ENCODE measurements at regions not wholly inside any gene's neighbourhood (a gene's known extent, or its start where the extent isn't known, plus 50 kb on each side); places are given as distances from the start of the nearest gene placed in this dataset.
"Not testable (repeated sequence)": the region's sequence is repeated elsewhere in the genome, so short reads cannot be mapped to it uniquely, and the experiment has no call there.

GRCh38 chr2:21966139-21966538, 842.4 kb downstream of the TDRD15 start:
- DNase-seq (ENCODE audit: low spot score): no peak

GRCh38 chr2:21970971-21971370, 847.2 kb downstream of the TDRD15 start:
- DNase-seq (ENCODE audit: low spot score): no peak

- DNase-seq (ENCODE audit: low spot score): no peak
Measured at GRCh38 chr2:21972586-21972985, 848.8 kb downstream of the TDRD15 start.

DNA sequence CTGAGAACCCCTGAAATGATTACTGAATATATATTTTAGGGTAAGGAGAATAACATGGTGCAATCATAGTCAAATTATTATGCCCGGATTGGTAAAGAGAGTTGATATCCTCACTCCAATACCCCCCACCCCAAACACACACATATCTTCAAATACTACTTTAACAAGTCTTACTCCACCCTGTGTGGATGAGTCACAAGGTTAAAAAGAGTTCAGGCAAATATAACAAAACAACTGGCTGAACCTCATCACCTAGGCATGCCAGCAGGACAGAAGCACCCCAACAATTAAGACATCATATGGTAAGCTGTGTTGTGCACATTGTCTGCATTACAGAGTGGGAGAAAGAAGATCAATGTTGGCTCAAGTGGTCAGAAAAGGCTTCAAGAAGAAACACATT, 857.4 kb downstream of the TDRD15 start:
- no peak for DNase-seq (ENCODE audit: low spot score)

- no peak for DNase-seq (ENCODE audit: low spot score)
Measured at GRCh38 chr2:21993002-21993401, 869.2 kb downstream of the TDRD15 start.

- no peak for DNase-seq (ENCODE audit: low spot score)
Measured at GRCh38 chr2:21996339-21996738, 872.6 kb downstream of the TDRD15 start.

DNA sequence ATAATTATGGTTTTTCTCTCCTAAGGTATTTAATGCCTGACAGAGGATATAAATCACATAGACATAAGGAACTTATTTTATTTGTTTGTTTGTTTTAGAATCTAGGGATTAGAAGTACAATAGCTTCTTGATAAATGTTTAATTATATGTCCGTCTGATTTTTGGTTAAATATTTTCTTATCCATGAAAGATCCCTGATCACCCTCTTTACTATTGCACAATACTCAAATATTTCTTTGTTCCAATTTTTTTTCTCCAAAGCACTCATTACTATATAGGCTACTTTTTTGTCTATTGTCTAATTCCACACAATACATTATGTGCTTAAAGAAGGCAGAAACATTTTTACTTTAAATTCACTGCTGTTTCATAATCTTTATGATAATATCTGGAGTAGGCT, 875.8 kb downstream of the TDRD15 start:
- no peak for DNase-seq (ENCODE audit: low spot score)

- no peak for DNase-seq (ENCODE audit: low spot score)
Measured at GRCh38 chr2:22002066-22002465, 878.3 kb downstream of the TDRD15 start.

DNA sequence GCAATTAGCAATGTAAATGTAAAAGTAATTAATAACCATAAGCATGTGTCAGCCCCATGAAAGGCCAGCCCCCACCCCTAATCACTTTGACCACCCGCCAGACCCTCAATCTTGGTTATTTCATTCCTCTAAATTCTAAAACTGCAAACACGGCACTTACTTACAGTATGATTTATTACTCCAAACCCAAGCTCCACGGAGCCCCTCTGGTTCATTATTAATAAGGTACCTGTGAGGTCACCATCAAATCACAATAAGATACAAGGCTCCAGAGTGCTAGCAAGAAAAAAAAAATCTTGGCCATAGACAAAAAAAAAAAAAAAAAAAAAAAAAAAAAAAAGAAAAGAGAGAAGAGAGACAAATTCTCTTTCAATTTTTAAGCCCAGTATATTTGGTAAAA, 879.5 kb downstream of the TDRD15 start:
- no peak for DNase-seq (ENCODE audit: low spot score)

- no peak for DNase-seq (ENCODE audit: low spot score)
Measured at GRCh38 chr2:22011048-22011447, 887.3 kb downstream of the TDRD15 start.

- no peak for DNase-seq (ENCODE audit: low spot score)
Measured at GRCh38 chr2:22020091-22020742, 896.4 kb downstream of the TDRD15 start.

- DNase-seq (ENCODE audit: low spot score): no peak
Measured at GRCh38 chr2:22027345-22028005, 903.7 kb downstream of the TDRD15 start.

- DNase-seq (ENCODE audit: low spot score): no peak
Measured at GRCh38 chr2:22035361-22035830, 911.6 kb downstream of the TDRD15 start.

DNA sequence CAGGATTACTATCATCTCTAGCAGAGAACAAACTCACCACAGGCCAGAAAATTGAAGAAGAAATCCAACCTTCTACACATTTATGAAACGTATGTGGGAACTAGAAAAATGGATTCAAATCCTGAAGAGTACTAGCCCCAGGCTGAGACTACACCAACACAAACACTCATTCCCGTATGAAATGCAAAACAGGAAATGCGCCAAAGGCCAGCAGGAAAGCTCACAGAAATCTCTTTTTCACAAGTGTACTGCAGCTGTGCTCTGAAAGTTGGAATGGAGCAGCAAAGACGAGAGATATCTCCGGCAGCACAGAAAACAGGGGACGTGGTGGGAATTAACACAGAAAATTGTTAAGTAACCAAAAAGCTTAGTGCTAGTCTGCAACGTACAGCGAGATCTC, 913.5 kb downstream of the TDRD15 start:
- no peak for DNase-seq (ENCODE audit: low spot score)

DNA sequence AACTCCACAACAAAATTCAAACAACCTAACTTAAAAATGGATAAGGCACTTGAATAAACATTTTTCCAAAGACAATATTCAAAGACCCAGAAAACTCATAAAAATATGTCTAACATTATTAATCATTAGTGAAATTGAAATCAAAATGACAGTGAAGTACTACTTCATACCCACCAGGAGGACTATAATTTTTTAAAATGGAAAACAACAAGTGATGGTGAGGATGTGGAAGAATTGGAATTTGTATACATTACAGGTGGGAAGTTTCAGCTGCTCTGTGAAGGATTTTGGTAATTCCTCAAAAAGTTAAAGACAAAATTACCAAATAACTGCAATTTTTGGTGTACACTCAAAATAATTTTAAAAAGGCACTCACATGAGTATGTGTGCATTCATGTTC, 920.0 kb downstream of the TDRD15 start:
- DNase-seq (ENCODE audit: low spot score): no peak

DNA sequence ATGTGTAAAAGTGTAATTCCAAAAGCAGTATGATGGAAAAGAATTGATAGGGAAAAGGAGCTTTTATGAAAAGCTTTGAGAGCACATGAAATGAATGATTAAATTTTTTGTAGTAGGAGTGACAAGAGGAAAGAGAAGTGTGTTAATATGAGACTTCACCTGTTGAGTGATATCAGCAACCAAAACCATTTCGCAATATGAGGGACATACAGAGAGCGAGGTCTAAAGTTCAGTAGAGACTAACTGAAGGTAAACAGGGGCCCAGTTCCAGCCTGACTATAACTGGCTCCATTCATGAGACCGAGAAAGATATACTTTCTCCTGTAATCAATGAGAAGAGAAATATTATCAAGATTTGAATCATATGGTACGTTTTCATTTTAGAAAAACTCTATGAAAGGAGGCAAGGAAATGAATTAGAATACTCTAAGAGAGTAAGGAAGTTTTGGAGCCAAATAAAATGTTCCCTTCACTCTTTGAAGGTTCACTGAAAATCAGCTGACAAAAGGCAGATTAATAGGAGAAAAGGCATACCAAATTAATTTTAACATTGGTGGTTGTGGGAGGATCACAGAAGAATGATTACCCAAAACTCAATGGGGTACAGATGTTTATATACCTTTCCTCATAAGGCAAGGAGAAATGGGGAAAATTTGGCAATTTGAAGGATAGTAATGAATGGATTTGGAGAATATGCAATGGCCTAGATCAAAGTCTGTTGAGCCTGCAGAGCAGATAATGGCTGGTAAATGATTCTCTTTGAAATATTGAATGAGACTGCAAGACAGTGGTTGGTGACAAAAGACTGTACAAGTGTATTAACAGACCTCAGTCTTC, 932.2 kb downstream of the TDRD15 start:
- DNase-seq (ENCODE audit: low spot score): no peak

DNA sequence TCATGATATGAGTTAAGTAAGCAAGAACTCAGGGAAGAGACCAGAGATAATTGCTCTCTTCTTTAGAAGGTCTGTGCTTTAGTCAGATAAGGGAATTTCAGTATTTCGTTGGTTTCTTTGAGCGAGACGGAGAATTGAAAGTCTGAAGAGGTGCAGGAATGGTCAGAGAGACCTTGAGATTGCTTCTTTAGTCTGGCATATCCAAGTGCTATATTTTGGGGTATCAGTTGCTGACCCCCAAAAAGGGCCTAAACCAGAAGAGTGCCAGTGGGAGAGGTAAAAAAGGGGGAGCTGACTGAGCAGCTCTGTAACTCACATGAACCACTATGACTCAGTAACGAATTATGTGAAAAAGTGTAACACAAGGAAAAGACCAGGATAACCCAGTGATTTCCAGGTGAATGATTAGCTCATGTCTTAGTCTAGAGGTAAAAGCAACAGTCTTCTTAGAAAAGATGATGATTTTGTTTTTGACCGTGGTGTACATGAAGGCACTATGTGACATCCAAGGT, 932.9 kb downstream of the TDRD15 start:
- DNase-seq (ENCODE audit: low spot score): no peak

- no peak for DNase-seq (ENCODE audit: low spot score)
Measured at GRCh38 chr2:22062679-22063078, 938.9 kb downstream of the TDRD15 start.

DNA sequence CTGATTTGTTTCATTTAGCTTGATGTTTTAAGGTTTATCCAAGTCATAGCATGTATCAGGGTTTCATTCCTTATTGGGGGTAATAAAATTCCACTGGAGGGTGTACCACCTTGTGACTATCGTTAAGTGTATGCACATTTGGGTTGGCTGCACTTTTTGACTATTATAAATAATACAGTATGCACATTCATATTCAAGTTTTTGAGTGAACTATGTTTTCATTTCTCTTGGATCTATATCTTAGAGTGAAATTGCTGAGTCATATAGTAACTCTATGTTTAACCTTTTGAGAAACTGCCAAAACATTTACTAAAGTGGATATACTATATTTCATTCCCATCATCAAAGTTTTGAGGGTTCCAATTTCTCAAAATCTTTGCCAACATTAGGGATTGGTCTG, 952.7 kb downstream of the TDRD15 start:
- no peak for DNase-seq (ENCODE audit: low spot score)

DNA sequence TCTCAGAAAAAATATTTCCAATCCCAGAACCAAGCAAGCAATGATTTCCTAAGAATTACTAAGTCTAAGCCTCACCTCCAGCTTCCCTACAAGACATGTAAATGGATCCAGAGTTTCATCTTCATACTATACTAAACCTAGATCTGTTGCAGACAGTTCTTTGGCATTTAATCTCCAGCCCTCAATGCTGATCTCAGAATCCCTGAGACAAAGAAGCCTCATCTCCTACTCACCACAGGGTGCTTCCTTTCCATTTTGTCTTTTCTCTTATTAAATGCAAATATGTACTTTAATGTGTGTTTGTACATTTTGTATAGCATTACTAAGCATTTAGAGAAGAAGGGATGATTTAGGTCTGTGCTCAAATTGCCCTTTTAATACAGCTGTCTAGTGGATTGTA, 954.9 kb downstream of the TDRD15 start:
- DNase-seq (ENCODE audit: low spot score): no peak

DNA sequence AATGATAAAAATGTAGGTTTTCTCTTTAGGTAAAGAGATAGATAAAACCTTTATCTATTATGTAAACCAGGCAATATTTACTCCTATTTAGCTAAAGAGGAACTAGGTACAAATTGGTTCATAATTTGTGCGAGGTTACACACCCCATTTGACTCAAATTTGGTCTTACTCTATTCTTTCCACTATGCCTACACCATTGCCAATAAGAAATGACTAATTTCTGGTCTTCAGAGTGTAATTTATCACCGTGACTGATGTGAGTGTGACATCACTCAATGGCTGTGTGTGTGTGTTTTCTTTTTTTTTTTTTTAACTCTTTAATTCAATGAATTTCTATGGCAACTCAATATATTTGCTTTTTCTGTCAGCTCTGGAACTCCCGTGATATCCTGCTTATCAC, 955.8 kb downstream of the TDRD15 start:
- no peak for DNase-seq (ENCODE audit: low spot score)

DNA sequence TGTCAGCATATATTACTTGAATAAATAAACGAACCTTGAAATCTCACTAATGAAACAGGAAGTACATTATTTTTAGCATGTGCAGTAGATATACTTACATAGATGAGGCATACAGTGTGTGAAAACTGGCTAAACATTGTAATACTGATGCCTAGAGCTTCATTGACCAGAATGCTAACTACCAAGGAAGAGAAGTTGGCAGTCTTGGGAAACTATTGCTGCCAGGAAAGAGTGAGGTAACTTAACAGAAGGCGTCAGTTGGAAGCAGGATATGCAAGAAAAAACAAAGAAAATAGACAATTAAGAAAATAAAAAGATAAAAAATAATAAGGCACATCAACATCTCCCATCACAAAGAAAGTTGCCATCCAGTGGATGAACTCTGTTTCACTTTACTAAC, 963.0 kb downstream of the TDRD15 start:
- DNase-seq (ENCODE audit: low spot score): no peak

DNA sequence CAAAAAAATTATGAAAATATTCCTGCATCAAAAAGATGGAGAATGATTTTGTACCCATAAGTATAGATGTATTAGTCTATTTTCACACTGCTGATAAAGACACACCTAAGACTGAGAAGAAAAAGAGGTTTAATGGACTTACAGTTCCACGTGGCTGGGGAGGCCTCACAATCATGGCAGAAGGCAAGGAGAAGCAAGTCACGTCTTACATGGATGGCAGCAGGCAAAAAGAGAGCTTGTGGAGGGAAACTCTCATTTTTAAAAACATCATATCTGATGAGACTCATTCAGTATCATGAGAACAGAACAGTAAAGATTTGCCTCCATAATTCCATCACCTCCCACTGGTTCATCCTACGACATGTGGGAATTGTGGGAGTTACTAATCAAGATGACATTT, 979.8 kb downstream of the TDRD15 start:
- DNase-seq (ENCODE audit: low spot score): not testable (repeated sequence)

All from CD4-positive, alpha-beta T cell treated with Interleukin-15 for 4 hours (primary cell).